ENCODE measurements at regions not wholly inside any gene's neighbourhood (a gene's known extent, or its start where the extent isn't known, plus 50 kb on each side); places are given as distances from the start of the nearest gene placed in this dataset.

DNA sequence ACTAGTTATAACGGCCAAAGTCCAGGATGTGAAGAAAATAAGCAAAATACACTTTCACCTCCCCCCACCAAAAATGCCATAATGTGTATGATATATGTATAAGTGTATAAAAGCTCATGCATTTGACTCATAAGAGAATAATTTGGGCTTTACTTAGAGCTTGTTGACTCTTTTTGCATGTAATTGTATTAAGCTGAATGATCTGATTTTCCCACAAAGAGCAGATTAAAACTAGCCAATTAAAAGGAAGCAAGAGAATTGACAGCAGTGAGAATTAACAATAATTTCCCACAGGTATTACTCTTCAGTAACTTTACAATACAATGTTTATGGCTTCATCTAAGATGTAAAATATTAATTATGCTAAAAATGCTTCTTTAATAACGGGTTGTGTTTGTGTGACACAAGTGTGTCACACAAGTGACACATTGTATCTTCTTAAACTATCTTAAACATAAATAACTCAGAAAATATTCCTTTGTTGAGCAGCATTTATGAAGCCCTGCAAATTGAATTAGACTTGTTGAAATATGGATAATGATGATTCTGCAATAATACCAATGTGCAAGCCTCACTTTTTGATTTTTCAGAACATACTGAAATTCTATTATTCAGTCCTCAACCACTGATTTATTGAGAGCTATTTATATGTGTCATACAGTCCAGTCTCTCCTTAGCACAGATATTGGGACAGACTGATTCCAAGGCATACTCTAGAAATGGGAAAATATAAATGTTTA lies 134.5 kb downstream of the SLIT2 start:
- no peaks in the 10 kb centered on the region for H3K36me3 ChIP-seq (ENCODE audit: control insufficient read depth, insufficient read depth, low read length)
- no peaks in the 10 kb centered on the region for H3K4me1 ChIP-seq (ENCODE audit: control insufficient read depth, insufficient read depth, low read length)
- H3K9me3 ChIP-seq (ENCODE audit: control insufficient read depth, insufficient read depth, low read depth, low read length) = no peaks in the 10 kb centered on the region
- H3K4me3 ChIP-seq (ENCODE audit: low read depth in 2 of 2, low read length in 2 of 2) = no peak overlapping the region
- no peak overlapping the region for H3K27ac ChIP-seq (ENCODE audit: low read length)
- POLR2A ChIA-PET = no interaction called here
- DNase-seq (ENCODE audit: low read depth, low spot score) = no peak
- H3K27me3 ChIP-seq (ENCODE audit: control insufficient read depth, insufficient read depth, low read length) = no peaks in the 10 kb centered on the region
- in situ Hi-C loops (cut with HindIII; ENCODE audit: low pct_unique_long_range_greater_than_20kb, low sequenced_read_pairs) (no loop called here), intact Hi-C loops (cut with micrococcal nuclease; ENCODE audit: unreplicated experiment) (no loop called here)
- no peak for ATAC-seq
- TF ChIP-seq, protein P1, sequence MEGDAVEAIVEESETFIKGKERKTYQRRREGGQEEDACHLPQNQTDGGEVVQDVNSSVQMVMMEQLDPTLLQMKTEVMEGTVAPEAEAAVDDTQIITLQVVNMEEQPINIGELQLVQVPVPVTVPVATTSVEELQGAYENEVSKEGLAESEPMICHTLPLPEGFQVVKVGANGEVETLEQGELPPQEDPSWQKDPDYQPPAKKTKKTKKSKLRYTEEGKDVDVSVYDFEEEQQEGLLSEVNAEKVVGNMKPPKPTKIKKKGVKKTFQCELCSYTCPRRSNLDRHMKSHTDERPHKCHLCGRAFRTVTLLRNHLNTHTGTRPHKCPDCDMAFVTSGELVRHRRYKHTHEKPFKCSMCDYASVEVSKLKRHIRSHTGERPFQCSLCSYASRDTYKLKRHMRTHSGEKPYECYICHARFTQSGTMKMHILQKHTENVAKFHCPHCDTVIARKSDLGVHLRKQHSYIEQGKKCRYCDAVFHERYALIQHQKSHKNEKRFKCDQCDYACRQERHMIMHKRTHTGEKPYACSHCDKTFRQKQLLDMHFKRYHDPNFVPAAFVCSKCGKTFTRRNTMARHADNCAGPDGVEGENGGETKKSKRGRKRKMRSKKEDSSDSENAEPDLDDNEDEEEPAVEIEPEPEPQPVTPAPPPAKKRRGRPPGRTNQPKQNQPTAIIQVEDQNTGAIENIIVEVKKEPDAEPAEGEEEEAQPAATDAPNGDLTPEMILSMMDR (IDR thresholded peaks at IDR 0.05) = no peak
- TF ChIP-seq SIN3A (IDR thresholded peaks at IDR 0.05; ENCODE audit: borderline replicate concordance, insufficient read depth, low read depth, low read length) (no peak), TCF7L2 (IDR thresholded peaks at IDR 0.05; ENCODE audit: low read depth, low read length) (no peak), POLR2AphosphoS5 (IDR thresholded peaks at IDR 0.05; ENCODE audit: low read depth, low read length) (no peak)
- CTCF ChIA-PET = no interaction called here
- BruUV-seq (replicated peaks) = no TSS peak

DNA sequence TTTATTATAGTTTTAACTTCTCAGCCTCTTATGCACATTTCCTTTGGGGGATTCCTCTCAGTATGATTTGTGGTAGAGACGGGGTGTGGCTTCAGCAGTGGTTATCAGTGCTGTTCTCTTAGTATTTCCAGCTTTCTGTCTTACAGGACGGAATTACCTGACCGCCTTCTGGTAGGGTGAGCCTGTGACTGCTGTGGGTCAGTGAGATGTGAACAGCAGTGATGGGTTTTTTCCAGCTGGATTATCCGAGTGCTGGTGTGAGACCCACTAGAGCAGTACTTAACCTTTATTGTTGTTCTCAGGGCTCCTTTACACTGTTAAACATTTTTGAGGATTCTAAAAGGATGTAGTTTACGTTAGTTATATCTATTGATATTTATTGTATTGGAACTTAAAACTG lies 135.2 kb downstream of the SLIT2 start:
- intact Hi-C loops (cut with micrococcal nuclease; ENCODE audit: unreplicated experiment) = no loop called here

More for the DNA sequence above, 135.2 kb downstream of the SLIT2 start:
- no peak for TF ChIP-seq POLR2AphosphoS5 (IDR thresholded peaks at IDR 0.05; ENCODE audit: low read depth, low read length)
- no peak for TF ChIP-seq TCF7L2 (IDR thresholded peaks at IDR 0.05; ENCODE audit: low read depth, low read length)
- TF ChIP-seq, protein P1 (IDR thresholded peaks at IDR 0.05) = no peak
- TF ChIP-seq SIN3A (IDR thresholded peaks at IDR 0.05; ENCODE audit: borderline replicate concordance, insufficient read depth, low read depth, low read length) = no peak
- TF ChIP-seq, protein P2, sequence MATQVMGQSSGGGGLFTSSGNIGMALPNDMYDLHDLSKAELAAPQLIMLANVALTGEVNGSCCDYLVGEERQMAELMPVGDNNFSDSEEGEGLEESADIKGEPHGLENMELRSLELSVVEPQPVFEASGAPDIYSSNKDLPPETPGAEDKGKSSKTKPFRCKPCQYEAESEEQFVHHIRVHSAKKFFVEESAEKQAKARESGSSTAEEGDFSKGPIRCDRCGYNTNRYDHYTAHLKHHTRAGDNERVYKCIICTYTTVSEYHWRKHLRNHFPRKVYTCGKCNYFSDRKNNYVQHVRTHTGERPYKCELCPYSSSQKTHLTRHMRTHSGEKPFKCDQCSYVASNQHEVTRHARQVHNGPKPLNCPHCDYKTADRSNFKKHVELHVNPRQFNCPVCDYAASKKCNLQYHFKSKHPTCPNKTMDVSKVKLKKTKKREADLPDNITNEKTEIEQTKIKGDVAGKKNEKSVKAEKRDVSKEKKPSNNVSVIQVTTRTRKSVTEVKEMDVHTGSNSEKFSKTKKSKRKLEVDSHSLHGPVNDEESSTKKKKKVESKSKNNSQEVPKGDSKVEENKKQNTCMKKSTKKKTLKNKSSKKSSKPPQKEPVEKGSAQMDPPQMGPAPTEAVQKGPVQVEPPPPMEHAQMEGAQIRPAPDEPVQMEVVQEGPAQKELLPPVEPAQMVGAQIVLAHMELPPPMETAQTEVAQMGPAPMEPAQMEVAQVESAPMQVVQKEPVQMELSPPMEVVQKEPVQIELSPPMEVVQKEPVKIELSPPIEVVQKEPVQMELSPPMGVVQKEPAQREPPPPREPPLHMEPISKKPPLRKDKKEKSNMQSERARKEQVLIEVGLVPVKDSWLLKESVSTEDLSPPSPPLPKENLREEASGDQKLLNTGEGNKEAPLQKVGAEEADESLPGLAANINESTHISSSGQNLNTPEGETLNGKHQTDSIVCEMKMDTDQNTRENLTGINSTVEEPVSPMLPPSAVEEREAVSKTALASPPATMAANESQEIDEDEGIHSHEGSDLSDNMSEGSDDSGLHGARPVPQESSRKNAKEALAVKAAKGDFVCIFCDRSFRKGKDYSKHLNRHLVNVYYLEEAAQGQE (IDR thresholded peaks at IDR 0.05; ENCODE audit: insufficient read depth in 1 of 2, low read depth in 2 of 2, low read length in 1 of 2) = no peak
- no peaks in the 10 kb centered on the region for H3K4me1 ChIP-seq (ENCODE audit: control insufficient read depth, insufficient read depth, low read length)
- no peak for DNase-seq (ENCODE audit: low read depth, low spot score)
- no peak for ATAC-seq
- H3K9me3 ChIP-seq (ENCODE audit: control insufficient read depth, insufficient read depth, low read depth, low read length) = no peaks in the 10 kb centered on the region
- no peak overlapping the region for H3K27ac ChIP-seq (ENCODE audit: low read length)
- no peaks in the 10 kb centered on the region for H3K36me3 ChIP-seq (ENCODE audit: control insufficient read depth, insufficient read depth, low read length)
- BruUV-seq (replicated peaks) = no TSS peak
- POLR2A ChIA-PET = no interaction called here
- in situ Hi-C loops (cut with HindIII; ENCODE audit: low pct_unique_long_range_greater_than_20kb, low sequenced_read_pairs) = no loop called here
- H3K4me3 ChIP-seq (ENCODE audit: low read depth in 2 of 2, low read length in 2 of 2) = no peak overlapping the region
- CTCF ChIA-PET = no interaction called here
- H3K27me3 ChIP-seq (ENCODE audit: control insufficient read depth, insufficient read depth, low read length) = no peaks in the 10 kb centered on the region
